ENCODE measurements at regions not wholly inside any gene's neighbourhood (a gene's known extent, or its start where the extent isn't known, plus 50 kb on each side); places are given as distances from the start of the nearest gene placed in this dataset.
A peak's percentile ranks its signal among the peaks of the same experiment; 100 is the strongest.

- Histone ChIP-seq H3K4me3 (no peak overlapping the region), H3K27me3 (no peaks in the 10 kb centered on the region), H3K36me3 (no peaks in the 10 kb centered on the region), H3K27ac (no peak overlapping the region), H3K9me3 (no peaks in the 10 kb centered on the region), H3K4me1 (peaks cover 8 to 9% of the 10 kb centered on the region in 2 donors)
- DNase-seq (no peak), ATAC-seq (no peak)
- intact Hi-C loops (cut with DNase I), result no loop called here
- TF ChIP-seq CTCF (IDR thresholded peaks at IDR 0.05), result no peak
Measured at GRCh38 chr18:56165601-56166355, 472.6 kb downstream of the TXNL1 start.

DNA sequence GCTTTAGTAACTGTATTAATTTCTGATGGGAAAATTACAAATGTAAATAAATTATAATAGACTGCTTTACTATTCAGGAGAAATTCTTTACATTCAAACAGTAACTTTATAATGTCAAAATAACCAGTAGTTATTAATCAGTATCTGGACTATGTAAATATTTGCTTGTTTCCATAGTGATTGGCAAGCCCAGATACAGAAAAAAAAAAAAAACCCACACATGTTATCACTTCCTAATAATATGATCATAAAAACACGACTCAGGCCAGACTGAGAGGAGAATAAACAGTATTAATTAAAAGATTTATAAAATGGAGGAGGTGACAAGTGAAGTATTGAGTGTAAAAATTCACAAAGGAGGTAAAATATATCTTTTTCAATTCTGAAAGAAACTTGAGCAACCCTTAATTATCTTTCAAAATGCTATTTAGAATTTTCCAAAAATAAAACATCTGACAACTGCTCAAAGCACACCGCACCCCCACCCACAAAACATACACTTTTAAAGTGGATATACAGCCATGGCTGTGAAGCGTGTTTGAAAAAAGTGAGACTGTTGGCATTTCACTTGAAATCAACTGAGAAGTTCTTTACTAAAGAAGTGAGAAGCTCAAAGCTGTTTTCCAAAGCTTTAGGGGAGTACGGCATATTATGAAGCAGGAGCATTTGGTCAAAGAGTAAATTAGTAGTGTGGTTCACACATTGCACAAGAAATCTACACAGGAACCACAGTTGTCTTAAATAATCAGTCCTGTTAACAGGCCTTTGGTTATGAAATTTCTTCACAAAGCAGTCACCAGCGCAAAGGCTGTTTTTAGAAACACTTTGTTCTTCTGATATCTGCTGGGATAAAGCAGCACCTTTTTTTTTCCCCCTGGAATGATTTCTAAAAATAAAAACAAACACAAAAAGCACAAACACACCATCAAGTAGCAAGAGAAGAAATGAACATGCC lies 475.8 kb downstream of the TXNL1 start:
- peak in 2 of 4 donors; percentile 63 to 68 for DNase-seq

GRCh38 chr18:56161566-56162260 lies 476.7 kb downstream of the TXNL1 start:
- intact Hi-C loops (cut with DNase I), result no loop called here
- Histone ChIP-seq H3K9me3 (no peaks in the 10 kb centered on the region), H3K27me3 (no peaks in the 10 kb centered on the region), H3K4me3 (no peak overlapping the region), H3K27ac (peak overlapping the region in 1 of 2 donors; percentile 42), H3K36me3 (no peaks in the 10 kb centered on the region), H3K4me1 (peaks cover under 1 to 9% of the 10 kb centered on the region in 2 donors)
- no peak for DNase-seq
- ATAC-seq, result peak; percentile 29
- TF ChIP-seq CTCF (IDR thresholded peaks at IDR 0.05), result no peak

More for the DNA sequence above, 475.8 kb downstream of the TXNL1 start:
- H3K4me3 ChIP-seq, result no peak overlapping the region
- TF ChIP-seq CTCF (IDR thresholded peaks at IDR 0.05), result no peak
- ATAC-seq, result peak; percentile 39
- no peaks in the 10 kb centered on the region for H3K27me3 ChIP-seq
- peak overlapping the region in 1 of 2 donors; percentile 42 for H3K27ac ChIP-seq
- peaks cover 3 to 9% of the 10 kb centered on the region in 2 donors for H3K4me1 ChIP-seq
- intact Hi-C loops (cut with DNase I), result no loop called here
- H3K36me3 ChIP-seq, result no peaks in the 10 kb centered on the region
- H3K9me3 ChIP-seq, result no peaks in the 10 kb centered on the region

DNA sequence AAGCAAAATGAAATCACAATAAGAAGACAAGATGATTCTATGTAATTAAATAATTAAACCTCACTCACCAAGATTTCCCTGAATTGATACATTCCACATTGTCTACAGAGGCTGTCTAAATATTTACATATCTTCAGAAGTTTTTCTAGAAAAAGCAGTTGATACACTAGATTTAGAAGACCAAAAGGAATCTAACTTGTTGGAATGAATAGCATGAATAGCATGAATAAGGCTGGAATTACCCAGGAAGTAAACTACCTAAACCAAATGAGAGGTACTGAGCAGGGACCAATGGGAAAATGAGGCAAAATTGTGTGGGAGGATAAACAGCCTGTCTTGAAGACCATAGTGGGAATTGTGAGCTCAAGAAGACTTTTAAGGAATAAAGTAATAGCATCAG lies 479.7 kb downstream of the TXNL1 start:
- ATAC-seq (no peak), DNase-seq (no peak)
- H3K4me1 ChIP-seq, result peaks cover 0 to 9% of the 10 kb centered on the region in 2 donors
- intact Hi-C loops (cut with DNase I), result no loop called here
- no peaks in the 10 kb centered on the region for H3K27me3 ChIP-seq
- no peaks in the 10 kb centered on the region for H3K36me3 ChIP-seq
- no peaks in the 10 kb centered on the region for H3K9me3 ChIP-seq
- no peak overlapping the region for H3K4me3 ChIP-seq
- no peak overlapping the region for H3K27ac ChIP-seq
- TF ChIP-seq CTCF (IDR thresholded peaks at IDR 0.05), result no peak
